GM12878 (cell line): ENCODE measurements at regions not wholly inside any gene's neighbourhood (a gene's known extent, or its start where the extent isn't known, plus 50 kb on each side); places are given as distances from the start of the nearest gene placed in this dataset.

Source experiments
- ATAC-seq: fragments of 200-7000 bp; cut with Tn5 transposase; 3 replicates; pipeline ENCODE4 v1.9.1; 2020; ENCODE audit warnings: mild to moderate bottlenecking, moderate library complexity
- BruUV-seq: library from RNA; stranded (reverse); fragments of 400-500 nt; replicated peaks from 2 replicates; lab custom pipeline; 2021; lab: Mats Ljungman, UMichigan
- CTCF ChIA-PET: fragments of 300-600 bp; sonication (Branson Sonifier 250); formaldehyde crosslinking; extraction: SDS; loops from one replicate; lab custom pipeline; 2021; ENCODE audit warnings: inconsistent platforms; lab: Yijun Ruan, JAX
- POLR2A ChIA-PET: fragments of 350-600 bp; formaldehyde crosslinking; extraction: SDS; loops from one replicate; lab custom pipeline; 2021; ENCODE audit warnings: inconsistent platforms; lab: Charles Lee
- RAD21 ChIA-PET: fragments of 300-600 bp; sonication (Branson Sonifier 250); formaldehyde crosslinking; loops from one replicate; lab custom pipeline; 2023; ENCODE audit warnings: antibody characterized with exemption; ENCODE audit not compliant: unreplicated experiment; lab: Charles Lee
- SMC1A ChIA-PET: fragments of 300-600 bp; sonication (Branson Sonifier 250); formaldehyde crosslinking; loops from one replicate; lab custom pipeline; 2023; ENCODE audit not compliant: unreplicated experiment, uncharacterized antibody; lab: Charles Lee
- DNase-seq: peaks from one replicate; pipeline ENCODE4 v3.0.0-alpha.2; 2011; ENCODE audit warnings: low read depth, low spot score
- FAIRE-seq: peaks from 3 replicates; lab custom pipeline; 2011; peaks lifted over from hg19 to GRCh38; lab: Jason Lieb, UNC
- H2AFZ ChIP-seq: 2 replicates; pipeline ENCODE4 v1.6.0; 2011; ENCODE audit warnings: low read depth, low read length, control low read depth; ENCODE audit not compliant: control insufficient read depth
- H3K27ac ChIP-seq: 2 replicates; pipeline ENCODE4 v1.5.1; 2011; ENCODE audit warnings: control low read depth; ENCODE audit not compliant: control insufficient read depth, insufficient read depth
- H3K27me3 ChIP-seq, 2 experiments: replicated peaks in 1 of 2; 2 replicates each; pipeline versions ENCODE4 v1.6.0 to v1.6.1; 2011; ENCODE audit warnings: low read length in 1 of 2; ENCODE audit not compliant: control insufficient read depth in 2 of 2, insufficient read depth in 2 of 2
- H3K36me3 ChIP-seq, 2 experiments: 2 replicates each; pipeline ENCODE4 v1.5.1; 2011; ENCODE audit warnings: low read length in 1 of 2; ENCODE audit not compliant: control insufficient read depth in 2 of 2, insufficient read depth in 2 of 2
- H3K4me1 ChIP-seq: 2 replicates; pipeline ENCODE4 v1.6.1; 2011; ENCODE audit warnings: mild to moderate bottlenecking, low read length, moderate library complexity, mixed read lengths; ENCODE audit not compliant: control insufficient read depth, insufficient read depth
- H3K4me2 ChIP-seq: 2 replicates; pipeline ENCODE4 v1.6.0; 2011; ENCODE audit warnings: control low read depth; ENCODE audit not compliant: control insufficient read depth, insufficient read depth
- H3K4me3 ChIP-seq: fragments of 200-600 bp; sonication (generic); 2 replicates; pipeline ENCODE4 v1.5.1; 2016
- H3K79me2 ChIP-seq: 2 replicates; pipeline ENCODE4 v1.6.0; 2011; ENCODE audit warnings: low read length; ENCODE audit not compliant: control insufficient read depth, insufficient read depth
- H3K9ac ChIP-seq: 2 replicates; pipeline ENCODE4 v1.8.0; 2011; ENCODE audit warnings: low read length, control low read depth, mixed read lengths; ENCODE audit not compliant: control insufficient read depth, insufficient read depth
- H3K9me3 ChIP-seq: replicated peaks from 3 replicates; pipeline ENCODE4 v1.5.1; 2011; ENCODE audit warnings: mild to moderate bottlenecking, low read length; ENCODE audit not compliant: control insufficient read depth, insufficient read depth
- H4K20me1 ChIP-seq: 2 replicates; pipeline ENCODE4 v1.6.0; 2011; ENCODE audit not compliant: control insufficient read depth, insufficient read depth
- ASH2L ChIP-seq: fragments of 300-600, 200-600 bp; sonication (generic); IDR thresholded peaks from 2 replicates; pipeline ENCODE4 v1.6.1; 2017; ENCODE audit warnings: low read depth, mild to moderate bottlenecking, borderline replicate concordance
- BCLAF1 ChIP-seq: fragments of 450-650 bp; IDR thresholded peaks from 2 replicates; pipeline ENCODE4 v1.6.1; 2017; ENCODE audit warnings: antibody characterized with exemption, mild to moderate bottlenecking, moderate library complexity
- BHLHE40 ChIP-seq, 2 experiments: fragments of 450-650 bp in 1 of 2; IDR thresholded peaks; 2 replicates each; pipeline ENCODE4 v1.6.1; 2011 to 2017; ENCODE audit warnings: low read depth in 2 of 2, borderline replicate concordance in 1 of 2, improper control_type of control experiment in 1 of 2, low read length in 1 of 2, mild to moderate bottlenecking in 1 of 2
- EZH2 ChIP-seq: IDR thresholded peaks from 2 replicates; pipeline ENCODE4 v1.6.1; 2012; ENCODE audit warnings: low read depth, mild to moderate bottlenecking, control low read depth, inconsistent platforms, low read length, borderline replicate concordance; ENCODE audit not compliant: control insufficient read depth
- FOXK2 ChIP-seq: fragments of 450-650 bp; IDR thresholded peaks from 2 replicates; pipeline ENCODE4 v1.6.1; 2017; ENCODE audit warnings: mild to moderate bottlenecking, moderate library complexity
- FOXM1 ChIP-seq: IDR thresholded peaks from 2 replicates; pipeline ENCODE4 v1.6.1; 2012; ENCODE audit warnings: low read depth, mild to moderate bottlenecking, inconsistent platforms, low read length, moderate library complexity
- GATAD2B ChIP-seq: fragments of 450-650 bp; conservative IDR thresholded peaks from 2 replicates; pipeline ENCODE4 v1.6.1; 2017; ENCODE audit warnings: low read depth, mild to moderate bottlenecking, moderate library complexity
- IRF4 ChIP-seq: IDR thresholded peaks from 2 replicates; pipeline ENCODE4 v1.6.1; 2011; ENCODE audit warnings: low read depth, low read length
- JUNB ChIP-seq: IDR thresholded peaks from 2 replicates; pipeline ENCODE4 v1.6.1; 2016; ENCODE audit warnings: antibody characterized with exemption, mild to moderate bottlenecking
- KDM1A ChIP-seq: fragments of 200-600 bp; sonication (generic); IDR thresholded peaks from 2 replicates; pipeline ENCODE4 v1.6.1; 2016; ENCODE audit warnings: borderline replicate concordance
- MEF2B ChIP-seq: fragments of 450-650 bp; IDR thresholded peaks from 2 replicates; pipeline ENCODE4 v1.6.1; 2018; ENCODE audit warnings: mild to moderate bottlenecking, moderate library complexity; ENCODE audit not compliant: partially characterized antibody, poor library complexity, severe bottlenecking
- NRF1 ChIP-seq: conservative IDR thresholded peaks from 2 replicates; pipeline ENCODE4 v1.6.1; 2011; ENCODE audit warnings: mild to moderate bottlenecking, low read depth, low read length, improper control_type of control experiment
- POLR2AphosphoS5 ChIP-seq: IDR thresholded peaks from 2 replicates; pipeline ENCODE4 v1.6.1; 2011; ENCODE audit warnings: mild to moderate bottlenecking, low read length, inconsistent platforms
- REST ChIP-seq: IDR thresholded peaks from 2 replicates; pipeline ENCODE4 v1.6.1; 2012; ENCODE audit warnings: mild to moderate bottlenecking, low read depth, low read length
- RFX5 ChIP-seq: IDR thresholded peaks from 2 replicates; pipeline ENCODE4 v1.6.1; 2011; ENCODE audit warnings: low read depth, low read length, improper control_type of control experiment
- SREBF1 ChIP-seq: IDR thresholded peaks from 2 replicates; pipeline ENCODE4 v1.6.1; 2012; ENCODE audit warnings: mild to moderate bottlenecking, low read length
- STAT1 ChIP-seq: fragments of 450-650 bp; conservative IDR thresholded peaks from 2 replicates; pipeline ENCODE4 v1.6.1; 2014; ENCODE audit warnings: antibody characterized with exemption, mild to moderate bottlenecking
- WRNIP1 ChIP-seq: IDR thresholded peaks from 2 replicates; pipeline ENCODE4 v1.6.1; 2011; ENCODE audit warnings: low read depth, low read length, improper control_type of control experiment, borderline replicate concordance
- ZNF384 ChIP-seq: IDR thresholded peaks from 2 replicates; pipeline ENCODE4 v1.6.1; 2012; ENCODE audit warnings: low read depth, mild to moderate bottlenecking, low read length, improper control_type of control experiment, borderline replicate concordance
- WGBS: methylation state at CpG from one replicate; pipeline ENCODE4 v1.1.6; 2016; ENCODE audit warnings: low lambda C conversion rate; ENCODE audit not compliant: insufficient replicate concordance, insufficient coverage; ENCODE audit errors: missing lambda C conversion rate; 5-methylcytosine and 5-hydroxymethylcytosine counted together
- in situ Hi-C: fragments of 300-500 bp; cut with MboI; formaldehyde crosslinking; loops from 9 replicates; pipeline ENCODE4 v1.14.3; 2018; ENCODE audit warnings: mixed read lengths
- intact Hi-C: fragments of 100-400 bp; cut with micrococcal nuclease; formaldehyde crosslinking; loops from one replicate; pipeline ENCODE4 v1.14.2; 2022; ENCODE audit not compliant: unreplicated experiment

GRCh38 chr21:25509862-25510261, 97.4 kb downstream of the MRPL39 start:
- CTCF ChIA-PET: interaction anchor here (1.1 to 1.4 kb wide), 3 partner anchors 10 to 87 kb away, joined by 4 to 6 read pairs (median 4); no protein-coding TSS in a partner anchor
- intact Hi-C loops (loop anchor here (1.0 kb wide), 2 partner anchors 51 to 86 kb away; no protein-coding TSS in a partner anchor), in situ Hi-C loops (loop anchor here (10.0 kb wide), 1 partner anchor 55 kb away; no protein-coding TSS in a partner anchor)
- peak; percentile 79 for ATAC-seq
- 0% methylated on average over 2 of the region's 2 CpGs for WGBS
- POLR2A ChIA-PET: interaction anchor here (1.1 to 3.4 kb wide), 2 partner anchors 52 to 53 kb away, joined by 3 to 18 read pairs; no protein-coding TSS in a partner anchor
- Histone ChIP-seq H3K4me2 (peak overlapping the region; percentile 82), H3K27ac (peak overlapping the region; percentile 95), H3K79me2 (peaks cover 59% of the 10 kb centered on the region), H3K9ac (peak overlapping the region; percentile 66), H3K27me3 (no peaks in the 10 kb centered on the region), H3K4me3 (peak overlapping the region; percentile 20; the same call in 1 of the 2 replicates), H4K20me1 (no peaks in the 10 kb centered on the region), H3K4me1 (peaks cover 40% of the 10 kb centered on the region), H2AFZ (no peak overlapping the region; the same call in 1 of the 2 replicates), H3K36me3 (no peaks in the 10 kb centered on the region), H3K9me3 (peaks cover 2% of the 10 kb centered on the region; the same call in 2 of the 3 replicates)
- DNase-seq: no peak
- RAD21 ChIA-PET: interaction anchor here (0.7 to 4.0 kb wide), 4 partner anchors 8 to 113 kb away, joined by 3 to 37 read pairs (median 15); no protein-coding TSS in a partner anchor
- FAIRE-seq: peak; percentile 62
- BruUV-seq: no TSS peak
- SMC1A ChIA-PET: interaction anchor here (1.4 to 6.3 kb wide), 7 partner anchors 14 to 91 kb away, joined by 3 to 49 read pairs (median 6); no protein-coding TSS in a partner anchor
- TF ChIP-seq RFX5 (no peak), REST (no peak), ASH2L (no peak), KDM1A (no peak), NRF1 (no peak), FOXM1 (no peak), SREBF1 (no peak), EZH2 (no peak), STAT1 (no peak), GATAD2B (no peak), MEF2B (peak; percentile 45), BCLAF1 (no peak), IRF4 (no peak), BHLHE40 (IDR thresholded peaks at IDR 0.05; ENCODE audit: borderline replicate concordance in 1 of 2, low read depth in 2 of 2, low read length in 1 of 2) (no peak), JUNB (peak; percentile 62), ZNF384 (peak; percentile 71; the same call in 1 of the 2 replicates), POLR2AphosphoS5 (no peak), FOXK2 (no peak), WRNIP1 (no peak)
